ENCODE measurements at regions not wholly inside any gene's neighbourhood (a gene's known extent, or its start where the extent isn't known, plus 50 kb on each side); places are given as distances from the start of the nearest gene placed in this dataset.
"Not testable (repeated sequence)": the region's sequence is repeated elsewhere in the genome, so short reads cannot be mapped to it uniquely, and the experiment has no call there.

DNA sequence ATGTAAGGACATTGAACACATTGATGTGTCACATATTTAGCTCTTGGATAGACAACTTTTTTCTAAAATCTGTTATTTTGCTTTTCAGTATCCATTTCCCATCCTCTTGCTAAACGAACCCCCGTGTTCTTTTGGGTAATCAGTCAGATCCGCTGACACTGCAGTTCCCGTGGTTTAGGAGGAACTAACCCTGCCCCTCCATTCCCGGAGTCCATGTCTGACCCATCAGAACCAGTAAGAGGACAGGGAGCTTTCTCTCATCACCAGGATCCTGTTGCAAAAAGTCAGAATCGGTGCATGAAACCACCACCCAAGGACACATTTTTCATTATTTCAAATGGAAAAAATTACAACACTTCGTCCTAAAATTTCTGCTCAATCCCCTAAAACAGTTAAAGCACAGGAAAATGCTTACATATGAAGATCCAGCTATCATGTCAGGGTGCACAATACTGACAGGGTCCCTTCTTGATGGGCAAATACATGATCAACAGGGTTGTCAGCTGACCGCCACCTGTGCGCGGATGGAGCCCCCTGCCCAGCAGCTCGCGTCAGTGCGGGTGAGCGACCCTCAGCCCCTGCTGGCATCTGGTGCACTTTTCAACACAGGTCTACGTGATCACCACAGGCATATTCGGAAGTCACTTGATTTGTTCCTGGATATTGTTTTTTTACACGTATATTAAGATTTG is 276.8 kb downstream of the ADGRD1 start:
- DNase-seq, result peak in 1 of 3 donors; percentile 10

DNA sequence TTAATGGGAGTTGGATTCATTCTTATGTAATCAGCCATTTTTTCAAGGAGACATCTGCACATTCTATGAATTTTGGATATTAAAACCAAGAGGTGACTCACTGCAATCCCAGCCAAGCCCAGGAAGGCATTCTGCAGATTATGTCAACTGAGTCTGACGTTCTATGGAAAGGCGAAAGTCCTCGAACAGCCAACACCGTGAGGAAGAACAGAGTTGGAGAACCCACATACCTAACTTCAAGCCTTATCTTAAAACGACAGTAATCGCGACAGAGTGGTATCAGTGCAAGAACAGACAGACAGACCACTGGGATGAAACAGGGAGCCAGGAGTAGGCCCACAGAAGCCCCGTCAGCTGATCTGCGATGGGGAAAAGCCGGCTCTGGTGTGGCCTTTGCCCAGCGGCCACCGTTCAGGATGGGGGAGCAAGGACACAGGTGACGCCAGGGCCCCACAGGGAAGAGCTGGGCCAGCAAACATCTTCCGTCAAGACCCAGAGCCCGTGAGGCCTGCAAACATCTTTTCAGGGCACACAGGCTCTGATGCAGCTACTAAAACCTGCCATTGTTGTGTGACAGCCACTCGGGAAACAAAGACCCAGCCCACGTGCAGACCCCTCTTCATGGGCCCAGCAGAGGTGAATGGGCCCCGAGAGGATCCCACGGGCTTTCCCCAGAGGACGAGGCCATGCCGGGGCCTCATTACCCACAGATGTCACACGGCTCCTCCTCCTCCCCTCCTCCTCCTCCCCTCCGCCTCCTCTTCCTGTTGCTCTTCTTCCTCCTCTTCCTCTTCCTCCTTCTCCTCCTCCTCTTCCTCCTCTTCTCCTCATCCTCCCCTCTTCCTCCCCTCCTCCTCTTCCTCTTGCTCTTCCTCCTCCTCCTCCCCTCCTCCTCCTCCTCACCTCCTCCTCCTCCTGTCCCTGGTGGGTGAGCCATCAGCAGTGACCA is 277.6 kb downstream of the ADGRD1 start:
- DNase-seq, result no peak

DNA sequence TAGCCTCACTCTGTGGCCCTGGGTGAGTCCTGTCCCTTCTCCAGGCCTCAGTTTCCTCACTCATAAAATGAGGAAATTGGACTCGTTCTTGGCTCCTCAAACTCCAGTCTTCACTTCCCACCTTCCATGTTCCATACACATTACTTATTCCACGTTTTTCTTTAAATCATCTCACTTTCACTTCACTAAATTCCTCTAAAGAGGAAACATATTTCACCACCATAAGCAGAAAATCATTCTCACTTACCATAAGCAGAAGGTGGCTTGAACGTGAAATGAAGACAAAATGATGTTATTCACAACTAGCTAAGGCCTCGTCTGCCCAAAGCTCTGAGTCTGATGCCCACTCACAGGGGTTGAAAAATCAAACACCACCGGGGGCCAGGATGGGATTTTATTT is 278.3 kb downstream of the ADGRD1 start:
- DNase-seq, result peak in 2 of 3 donors; percentile 37 to 51

DNA sequence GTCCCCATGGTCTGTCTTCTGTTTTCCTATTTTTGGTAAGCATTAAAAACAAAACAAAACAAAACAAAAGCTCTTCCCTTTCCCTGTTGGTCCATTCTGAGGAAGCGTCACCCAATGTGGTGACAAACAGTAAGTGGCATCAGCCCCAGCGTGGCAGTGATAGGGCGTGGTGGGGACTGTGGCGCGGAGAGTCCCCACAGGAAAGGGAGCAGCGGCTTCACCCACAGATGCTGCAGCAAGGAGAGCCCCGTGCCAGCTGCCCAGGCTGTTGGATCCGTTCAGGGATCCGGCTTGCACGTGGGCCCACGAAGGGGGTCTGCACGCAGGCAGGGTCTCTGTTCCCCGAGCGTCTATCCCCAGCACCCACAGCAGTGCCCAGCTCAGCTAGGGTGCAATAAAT is 279.2 kb downstream of the ADGRD1 start:
- DNase-seq, result not testable (repeated sequence)

DNA sequence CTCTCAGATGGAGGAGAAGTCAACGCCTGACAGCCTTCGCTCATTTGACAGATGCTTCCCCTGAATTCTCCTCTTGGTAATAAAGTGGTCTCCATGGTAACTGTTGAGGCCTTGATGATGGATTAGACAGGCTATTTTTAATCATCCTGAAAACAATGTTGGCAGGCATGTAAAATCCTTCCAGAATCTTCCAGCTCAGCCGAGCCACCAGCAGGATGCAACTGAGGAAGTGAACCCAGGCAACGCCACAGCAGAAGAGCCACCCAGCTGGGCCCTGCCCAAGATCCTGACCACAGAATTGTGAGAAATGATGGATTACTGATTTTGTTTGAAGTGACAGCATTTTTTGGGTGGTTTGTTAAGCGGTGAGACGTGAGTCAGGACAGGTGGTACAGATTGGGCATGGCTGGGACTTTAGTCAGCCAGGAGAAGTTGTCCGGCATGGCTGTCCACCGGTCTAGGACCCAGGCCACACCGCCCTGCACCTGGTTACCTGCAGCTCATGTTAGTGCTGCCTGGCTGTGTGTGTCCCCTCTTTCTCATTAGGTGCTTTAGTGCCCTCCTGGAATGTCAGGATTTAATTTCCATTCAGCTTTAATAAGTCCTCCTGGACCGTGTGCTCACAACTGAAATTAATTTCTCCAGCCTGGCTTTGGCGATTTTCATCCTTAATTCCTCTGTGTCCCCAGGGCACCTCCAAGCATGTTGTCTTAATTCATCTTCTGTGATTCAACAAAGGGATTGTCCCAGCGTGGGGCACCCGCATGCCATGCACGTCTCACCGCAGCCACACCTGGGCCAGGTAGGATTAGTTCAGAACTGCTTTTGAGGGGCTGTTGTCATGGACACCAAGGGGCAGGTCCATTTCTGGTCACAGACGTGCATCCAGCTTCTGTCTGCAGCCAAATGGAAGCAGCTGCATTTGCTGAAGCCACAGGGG is 280.4 kb downstream of the ADGRD1 start:
- not testable (repeated sequence) for DNase-seq

DNA sequence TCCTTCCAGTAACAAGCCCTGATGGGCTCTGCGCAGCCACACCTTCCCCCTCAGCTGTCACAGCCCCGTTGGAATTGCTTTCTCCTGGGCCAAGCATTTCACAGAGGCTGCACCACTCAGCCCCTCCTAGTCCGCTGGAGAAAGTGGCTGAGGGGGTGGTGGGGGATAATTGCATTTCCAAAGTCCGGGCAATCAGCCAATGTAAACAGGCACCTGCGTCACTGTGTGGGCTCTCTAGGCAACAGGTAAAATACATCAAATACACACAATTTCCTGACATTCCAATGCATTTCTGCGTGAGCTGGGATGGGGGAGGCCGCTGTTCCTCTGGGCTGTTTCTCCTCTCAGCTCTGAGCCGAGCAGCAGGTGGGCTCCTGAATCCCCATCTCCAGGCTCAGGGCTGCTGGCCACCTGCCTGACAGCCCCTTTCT is 281.1 kb downstream of the ADGRD1 start:
- DNase-seq, result not testable (repeated sequence)

DNA sequence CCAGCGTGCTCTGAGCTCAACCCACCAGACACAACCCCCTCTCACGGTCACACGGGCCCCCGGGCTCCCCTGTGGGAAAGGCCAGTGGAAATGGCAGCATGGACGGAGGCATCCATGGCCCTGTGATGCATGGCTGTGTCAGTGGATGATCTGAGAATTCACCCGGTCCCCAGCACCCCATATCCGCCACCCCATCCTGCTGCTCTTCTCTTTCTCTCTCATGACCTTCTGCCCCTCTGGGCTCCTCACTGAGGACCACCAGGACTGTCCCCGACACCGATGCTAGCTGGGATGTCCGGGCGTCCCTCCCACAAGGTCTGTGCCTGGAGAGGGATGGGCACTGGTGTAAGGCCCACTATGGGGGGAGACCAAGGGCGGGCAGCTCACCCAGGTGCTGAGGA is 282.2 kb downstream of the ADGRD1 start:
- DNase-seq, result no peak

DNA sequence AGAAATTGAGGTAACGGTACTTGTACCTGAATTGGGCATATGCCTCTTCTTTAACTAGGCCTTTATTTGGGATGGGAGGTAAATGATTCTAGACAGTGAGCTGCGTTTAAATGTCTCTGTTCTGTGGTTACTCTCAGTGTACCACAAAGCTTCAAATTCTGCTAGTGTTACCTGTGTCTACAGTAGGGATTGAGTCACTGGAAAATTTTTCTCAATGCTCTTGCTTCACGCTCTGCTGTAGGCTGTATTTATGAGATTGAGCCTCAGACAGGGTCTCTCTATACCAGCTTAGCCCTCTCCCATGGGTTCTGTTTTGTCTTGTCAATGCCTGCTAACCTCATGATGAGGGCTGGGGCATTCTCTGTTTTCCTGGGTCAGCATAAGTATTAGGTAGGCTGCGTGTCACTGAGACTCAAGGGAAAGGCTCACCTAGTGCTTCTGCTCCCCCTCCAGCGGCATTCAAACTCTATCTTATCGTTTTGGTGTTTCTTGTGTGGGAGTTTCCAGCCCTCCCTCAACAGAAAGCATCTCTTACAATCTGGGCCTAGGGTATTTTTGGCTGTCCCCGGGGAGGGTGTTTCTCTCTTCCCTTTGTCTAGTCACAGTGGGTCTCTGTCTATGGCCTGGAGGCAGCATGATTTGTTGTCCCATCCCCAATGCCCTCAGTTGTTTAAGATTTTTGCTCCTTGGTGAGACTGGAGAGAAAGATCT is 285.8 kb downstream of the ADGRD1 start:
- no peak for DNase-seq

DNA sequence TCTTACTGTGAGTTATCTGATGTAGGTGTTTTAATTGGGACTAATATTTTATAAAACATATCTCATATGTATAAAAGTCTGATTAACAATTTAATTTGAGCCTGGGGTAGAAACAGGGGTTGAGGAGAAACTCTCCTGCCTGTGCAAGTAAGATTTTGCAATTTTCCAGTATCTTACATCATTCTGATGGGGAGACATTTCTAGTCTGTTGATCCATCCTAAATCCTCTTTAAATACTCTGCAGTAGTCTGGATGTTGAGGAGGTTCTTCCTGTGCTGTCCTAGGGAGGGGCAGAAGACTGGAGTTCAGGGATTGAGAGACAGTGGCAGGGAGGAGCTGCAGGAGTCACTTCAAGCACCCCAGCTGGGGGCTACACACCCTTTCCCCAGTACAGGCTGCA is 287.8 kb downstream of the ADGRD1 start:
- no peak for DNase-seq

DNA sequence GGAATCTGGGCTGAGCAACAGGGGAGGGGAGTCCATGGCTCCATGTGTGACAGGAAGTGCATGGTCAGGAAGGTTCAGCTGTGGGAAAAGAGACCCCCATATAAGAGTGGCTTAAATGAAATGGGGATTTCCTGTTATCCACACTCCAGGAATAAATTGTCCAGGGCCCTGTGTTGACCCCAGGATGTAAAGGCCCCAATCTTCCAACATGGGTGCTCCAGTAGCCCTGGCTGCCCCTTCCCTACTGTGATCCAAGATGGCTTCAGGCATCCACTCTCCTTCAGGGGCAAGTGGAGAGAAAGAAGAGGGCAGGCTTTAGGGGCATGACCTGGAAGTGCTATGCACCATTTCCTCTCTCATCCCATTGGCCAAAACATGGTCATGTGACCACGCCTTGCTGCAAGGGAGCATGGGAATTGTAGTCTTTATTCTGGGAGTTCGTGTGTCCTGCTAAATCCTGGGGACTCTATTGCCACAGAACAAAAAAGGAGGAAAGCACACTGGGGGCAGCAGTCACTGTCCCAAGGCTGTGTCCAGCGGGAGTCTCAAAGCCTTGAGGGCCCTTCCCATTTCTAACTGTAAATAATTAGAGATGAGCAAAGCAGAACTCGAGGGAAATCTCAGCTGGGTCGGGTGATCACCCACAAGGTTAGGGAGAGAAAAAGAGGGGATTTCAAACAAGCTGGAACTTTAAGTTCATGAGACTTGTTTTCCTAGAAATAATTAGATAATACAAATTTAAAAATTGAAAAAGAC is 289.2 kb downstream of the ADGRD1 start:
- DNase-seq, result peak; percentile 10 to 30 (median 29)

DNA sequence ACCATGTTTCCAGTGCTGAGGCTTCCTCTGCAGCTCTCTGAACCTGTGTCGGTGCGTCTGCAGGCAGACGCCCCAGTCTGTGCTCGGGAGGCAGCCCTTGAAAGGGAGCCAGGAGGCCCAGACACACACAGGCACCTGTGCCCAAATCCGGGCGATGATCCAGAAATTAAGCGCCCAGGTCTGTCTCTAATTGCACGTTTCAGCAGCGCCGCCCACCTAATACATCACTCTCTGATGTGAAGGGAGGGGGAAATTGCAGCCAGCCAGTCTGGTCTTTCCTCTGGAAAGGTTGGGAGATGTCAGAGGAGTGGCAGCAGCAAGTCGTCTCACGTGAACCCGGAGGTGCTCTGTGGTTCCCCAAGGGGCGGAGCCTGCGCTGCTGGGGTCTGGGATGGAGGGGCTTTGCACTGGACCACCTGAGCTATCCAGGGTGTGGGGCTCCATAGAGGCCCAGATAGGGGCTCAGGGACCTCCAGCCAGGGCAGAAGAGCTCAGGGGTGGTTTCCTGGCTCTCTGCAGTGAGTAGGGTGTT is 290.5 kb downstream of the ADGRD1 start:
- DNase-seq, result not testable (repeated sequence)

DNA sequence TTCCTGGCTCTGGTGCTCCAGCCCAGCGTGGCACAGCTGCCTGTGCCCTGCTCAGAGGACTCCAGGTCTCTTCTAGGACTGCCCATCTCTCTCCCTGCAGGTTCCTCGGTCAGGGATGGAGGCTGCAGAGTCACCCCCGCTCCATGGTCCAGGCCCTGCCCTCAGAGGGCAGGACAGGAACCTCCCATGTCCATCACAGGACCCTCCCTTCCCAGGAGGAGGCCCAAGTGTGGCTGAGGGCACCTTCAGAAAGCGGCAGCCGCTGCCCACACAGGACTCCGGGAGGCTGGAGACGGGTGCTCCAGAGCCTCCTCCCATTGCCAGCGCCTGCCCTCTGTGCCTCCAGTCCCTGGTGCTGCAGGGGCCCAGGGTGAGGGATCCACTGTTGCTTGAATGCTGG is 291.5 kb downstream of the ADGRD1 start:
- not testable (repeated sequence) for DNase-seq

DNA sequence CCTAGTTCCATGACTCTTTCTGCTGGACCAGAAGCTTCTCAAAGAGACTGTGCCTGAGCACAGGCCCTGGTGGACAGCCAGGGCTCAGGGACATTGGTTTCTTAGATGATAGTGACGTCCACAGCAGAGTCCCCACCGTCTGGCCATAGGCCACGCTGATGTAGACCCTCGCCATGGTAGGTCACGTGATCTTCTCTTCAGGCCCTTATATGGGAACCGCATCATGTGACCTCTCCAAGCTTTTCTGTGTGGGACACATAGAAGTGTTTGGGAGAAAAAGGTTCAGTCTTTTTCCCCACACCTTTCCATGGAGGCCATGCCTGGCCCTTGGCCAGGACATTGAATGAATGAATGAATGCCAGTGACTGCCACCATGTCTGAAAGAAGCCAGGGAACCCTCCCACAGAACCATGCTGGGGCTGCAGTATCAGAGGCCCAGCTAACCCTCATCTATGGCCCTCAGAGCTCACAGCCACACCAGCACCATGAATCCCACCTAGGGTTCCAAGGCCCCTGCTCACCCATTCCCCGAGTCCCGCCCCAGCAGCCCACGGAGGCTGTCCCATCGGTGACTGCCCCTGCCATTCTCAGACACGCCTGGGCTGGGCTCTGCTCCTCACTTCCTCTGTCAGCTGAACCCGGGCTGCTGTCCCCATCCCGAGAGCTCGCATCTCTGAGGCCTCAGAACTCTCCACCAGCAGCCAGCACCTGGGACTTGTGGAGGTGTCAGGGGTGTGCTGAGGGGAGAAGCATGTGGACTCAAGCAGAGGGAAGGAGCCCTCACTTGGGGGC is 292.1 kb downstream of the ADGRD1 start:
- no peak for DNase-seq

DNA sequence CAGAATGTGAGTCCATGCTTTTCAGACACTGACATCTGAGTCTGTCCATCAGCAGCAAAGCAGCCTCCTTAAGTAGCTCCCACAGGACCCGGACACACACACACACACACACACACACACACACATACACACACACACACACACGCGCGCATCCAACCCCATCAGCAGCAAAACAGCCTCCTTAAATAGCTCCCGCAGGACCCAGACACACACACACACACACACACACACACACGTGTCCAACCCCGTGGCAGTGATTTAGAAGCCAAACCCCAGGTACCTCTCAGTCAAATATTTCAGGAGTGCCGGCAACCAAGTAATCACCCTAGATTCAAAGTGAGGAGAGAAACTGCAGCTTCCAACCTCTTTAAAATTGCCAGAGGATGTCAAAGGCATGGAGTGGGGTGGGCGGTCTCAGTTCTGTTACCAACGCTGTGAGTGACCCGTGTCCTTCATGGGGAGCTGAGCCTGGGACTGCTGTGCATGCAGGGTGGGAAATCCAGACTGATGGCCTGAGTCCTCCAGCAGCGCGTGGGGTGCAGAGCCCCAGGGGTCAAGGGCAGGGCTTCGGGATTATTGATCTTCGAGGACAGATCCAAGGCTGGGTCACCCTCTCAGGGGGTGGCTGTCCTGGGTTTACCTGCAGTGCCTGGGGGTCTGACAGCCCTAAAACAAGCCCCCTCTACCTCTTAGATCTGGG is 293.5 kb downstream of the ADGRD1 start:
- DNase-seq, result not testable (repeated sequence)

DNA sequence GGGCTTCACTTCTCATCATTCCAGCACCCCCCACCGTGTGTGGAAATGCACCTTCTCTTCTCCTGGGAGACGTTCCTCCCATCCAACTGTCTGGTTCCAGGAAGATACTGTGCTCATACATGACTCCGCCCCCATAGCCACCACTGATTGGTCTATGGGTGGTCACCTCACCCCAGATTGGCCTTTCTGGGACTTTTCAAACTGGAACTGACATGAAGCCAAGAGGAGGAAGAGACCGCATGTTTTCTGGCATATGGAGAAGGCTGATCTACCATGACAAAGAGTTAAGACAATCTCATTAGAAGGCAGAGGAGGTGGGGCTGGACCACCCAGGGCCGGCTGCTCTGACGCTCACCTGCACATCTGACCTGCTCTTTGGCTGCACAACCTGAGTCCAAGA is 294.2 kb downstream of the ADGRD1 start:
- not testable (repeated sequence) for DNase-seq

DNA sequence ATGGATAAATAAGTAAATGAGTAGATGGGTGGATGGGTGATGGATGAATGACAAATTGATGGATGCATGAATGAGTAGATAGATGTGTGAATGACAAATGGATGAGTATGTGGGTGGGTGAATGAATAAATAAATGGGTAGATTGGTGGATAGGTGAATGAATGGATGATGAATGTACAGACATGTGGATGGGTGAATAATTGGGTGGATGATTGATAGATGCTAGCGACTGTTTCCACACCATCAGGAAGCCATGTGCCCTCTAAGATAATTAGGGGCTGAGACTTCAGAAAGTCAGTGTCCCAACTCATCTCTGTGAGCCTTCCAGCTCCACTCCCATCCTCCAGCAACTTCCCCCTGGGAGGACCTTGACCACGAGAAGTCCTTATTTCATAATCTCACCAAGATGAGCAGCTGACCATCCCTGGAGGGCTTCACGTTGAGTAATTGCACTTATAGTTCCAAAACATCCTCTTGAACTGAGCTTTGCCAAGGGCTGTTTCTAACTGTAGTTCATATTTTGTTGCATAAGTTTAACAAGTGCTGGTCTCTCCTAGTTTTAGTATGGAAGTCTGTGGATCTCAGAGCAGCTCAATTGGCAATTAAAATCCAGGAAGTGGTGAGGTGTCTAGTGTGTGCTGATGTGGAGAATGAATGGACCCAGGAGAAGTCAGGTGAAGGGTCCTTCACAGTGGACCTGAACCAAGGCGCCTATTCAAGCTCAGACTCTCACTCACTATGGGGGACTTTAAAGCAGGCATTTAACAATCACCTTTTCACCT is 295.7 kb downstream of the ADGRD1 start:
- DNase-seq, result peak in 1 of 3 donors; percentile 17

DNA sequence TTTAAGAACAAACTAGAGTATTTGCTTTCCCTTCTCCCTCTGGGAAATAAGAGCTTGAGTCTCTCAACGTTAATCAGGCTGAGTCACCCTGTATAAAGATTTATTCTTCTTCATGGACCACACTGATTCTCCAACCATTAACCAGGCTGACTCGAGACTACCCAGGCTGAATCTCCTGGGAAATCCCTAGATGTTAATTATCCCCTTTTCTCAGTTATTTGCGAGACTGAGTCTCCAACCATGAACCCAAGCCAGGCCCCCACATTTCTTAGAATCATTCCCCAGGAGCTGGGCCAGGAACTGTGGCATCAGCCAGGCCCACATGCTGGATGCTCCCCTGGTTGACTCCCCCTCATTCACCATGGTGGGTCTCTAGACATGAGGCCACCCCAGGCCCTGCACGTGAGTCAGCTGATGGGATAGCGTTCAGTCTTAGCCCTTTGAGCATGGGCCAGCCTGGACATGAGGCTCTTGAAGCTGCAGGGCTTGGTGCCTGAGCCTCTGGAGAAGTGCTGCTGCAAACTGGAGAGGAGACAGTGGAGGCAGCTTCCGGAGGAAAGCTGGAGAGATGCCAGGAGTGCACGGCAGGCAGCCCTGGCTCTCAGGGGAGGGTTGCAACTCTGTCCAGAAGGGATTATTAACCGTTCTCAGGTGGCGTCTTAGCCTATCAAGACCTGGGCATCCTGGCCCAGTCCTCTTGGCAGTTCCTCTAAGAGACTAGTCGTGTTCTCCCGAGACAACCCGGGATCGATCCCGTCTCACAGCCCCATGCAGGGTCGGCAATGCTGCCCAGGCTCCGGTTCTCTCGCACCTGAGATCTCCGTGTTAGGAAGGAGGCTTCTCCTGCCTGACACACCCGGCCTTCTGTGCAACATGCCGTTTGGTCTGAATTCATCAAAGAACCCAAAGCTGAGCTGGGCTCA is 296.6 kb downstream of the ADGRD1 start:
- DNase-seq, result no peak

DNA sequence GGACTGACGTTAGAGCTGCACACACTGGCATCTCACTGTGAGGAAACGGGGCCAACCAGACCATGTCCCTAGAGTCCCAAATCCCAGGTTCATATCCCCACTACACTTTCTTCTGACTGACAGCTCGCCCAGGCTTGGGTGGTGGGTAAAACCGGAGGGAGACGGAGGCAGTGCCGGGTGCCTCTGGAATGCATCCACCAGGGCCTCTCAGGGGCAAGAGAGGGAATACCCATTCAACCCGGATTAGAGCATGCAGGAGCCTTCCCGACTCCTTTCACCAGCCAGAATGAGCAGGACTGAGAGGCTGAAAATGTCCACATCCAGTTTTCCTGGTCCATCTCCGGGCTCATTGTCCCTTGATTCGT is 297.2 kb downstream of the ADGRD1 start:
- DNase-seq, result no peak
